Activated CD4-positive, alpha-beta T cell treated with anti-CD3 and anti-CD28 coated beads, Interleukin-2, Interleukin-6, amounts not matched to agents 100 ng/mL and 50 ng/mL, durations not matched to agents 16 hours and 8 hours (primary cell): ENCODE measurements at regions not wholly inside any gene's neighbourhood (a gene's known extent, or its start where the extent isn't known, plus 50 kb on each side); places are given as distances from the start of the nearest gene placed in this dataset.

Experiments
- DNase-seq: peaks from one replicate; pipeline ENCODE4 v3.0.0-alpha.2; 2020

DNA sequence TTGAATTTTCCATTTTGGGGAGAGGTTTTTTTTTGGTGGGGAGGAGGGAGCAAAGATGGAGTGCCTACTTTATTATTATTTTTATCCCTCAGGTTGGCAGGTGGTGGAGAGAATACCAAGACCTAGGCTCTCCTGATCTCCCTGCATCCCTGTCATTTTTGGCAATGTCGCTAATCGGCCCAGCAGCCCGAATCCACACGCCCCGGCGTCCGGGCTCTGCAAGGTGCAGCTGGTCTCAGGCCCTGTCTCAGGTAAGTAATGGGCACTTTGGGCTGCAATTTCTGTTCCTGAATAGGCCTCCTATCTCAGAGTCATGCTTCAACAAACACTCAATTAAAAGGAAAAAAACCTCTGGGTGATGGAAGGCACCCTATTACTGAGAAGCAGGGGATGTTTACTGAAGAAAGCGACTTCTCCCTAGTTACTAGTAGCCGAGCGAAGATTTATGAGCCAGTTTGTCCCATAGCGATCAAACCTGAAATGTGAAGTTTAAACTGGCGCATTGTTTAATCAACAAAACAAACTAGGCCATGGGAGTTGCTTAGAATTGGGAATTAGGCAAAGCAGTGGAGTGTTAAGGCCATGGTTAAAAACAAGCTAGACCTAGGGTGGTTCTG, 137.8 kb downstream of the RWDD3 start:
- no peak for DNase-seq

GRCh38 chr1:95375174-95375573, 141.2 kb downstream of the RWDD3 start:
- DNase-seq = no peak

GRCh38 chr1:95380909-95381308, 146.9 kb downstream of the RWDD3 start:
- DNase-seq = no peak

DNA sequence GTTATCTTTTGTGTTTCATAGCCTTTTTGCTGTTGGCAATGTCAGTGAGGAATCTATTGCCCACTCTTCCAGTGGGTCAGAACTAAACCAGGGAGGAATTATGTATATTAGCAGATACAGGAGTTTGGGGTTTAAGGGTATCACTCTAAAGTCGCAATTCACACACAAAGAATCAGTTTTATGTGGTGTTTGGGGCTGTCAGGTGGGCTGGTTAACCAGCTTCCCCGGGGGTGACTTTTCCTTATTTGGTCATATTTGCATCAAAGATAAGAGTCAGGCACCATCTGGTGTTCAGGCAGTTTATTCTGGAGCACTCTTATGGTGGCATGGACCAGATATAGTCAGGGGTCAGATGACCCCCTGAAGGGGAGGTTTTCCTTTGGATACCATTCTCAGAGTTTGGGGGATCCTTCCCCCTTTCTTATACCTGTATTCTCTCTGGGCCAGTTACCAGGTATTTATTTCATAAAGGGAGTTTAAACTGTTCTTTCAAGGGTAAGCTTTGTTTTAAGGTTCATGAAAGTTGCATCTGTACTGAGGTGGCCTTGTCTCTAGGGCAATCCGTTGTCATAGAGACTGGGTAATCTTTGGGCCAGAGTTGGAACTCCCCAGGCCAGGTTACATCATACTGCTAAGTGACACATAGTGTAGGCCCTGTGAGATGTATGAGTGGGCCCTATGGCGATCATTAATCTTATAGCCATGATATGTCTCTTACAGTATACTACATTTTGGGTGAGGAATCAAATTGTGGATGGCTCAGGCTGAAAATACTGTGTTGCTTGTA, 148.2 kb downstream of the RWDD3 start:
- DNase-seq = no peak

GRCh38 chr1:95383111-95383510, 149.1 kb downstream of the RWDD3 start:
- DNase-seq = no peak

GRCh38 chr1:95384567-95384966, 150.6 kb downstream of the RWDD3 start:
- peak; percentile 2 for DNase-seq

DNA sequence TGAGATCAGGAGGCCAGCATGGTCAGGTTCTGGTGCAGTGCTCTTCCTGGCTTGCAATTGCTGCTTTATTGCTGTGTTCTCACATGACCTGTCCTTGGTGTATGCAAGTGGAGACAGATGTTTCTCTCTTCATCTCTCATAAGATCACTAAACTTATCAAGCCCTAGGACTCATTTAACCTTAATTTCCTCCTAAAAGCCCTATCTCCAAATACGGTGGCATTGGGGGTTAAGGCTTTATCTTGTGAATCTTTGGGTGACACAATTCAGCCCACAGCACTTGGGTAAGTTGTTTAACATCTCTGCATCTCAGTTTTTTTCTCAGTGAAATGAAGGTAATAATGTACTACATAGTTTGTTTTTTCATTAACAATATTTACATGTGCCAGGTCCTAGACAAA, 152.4 kb downstream of the RWDD3 start:
- DNase-seq = no peak

- DNase-seq = no peak
These were observed 152.9 kb downstream of the RWDD3 start for GRCh38 chr1:95386915-95387314.

- no peak for DNase-seq
These were observed 154.0 kb downstream of the RWDD3 start for GRCh38 chr1:95388031-95388430.

DNA sequence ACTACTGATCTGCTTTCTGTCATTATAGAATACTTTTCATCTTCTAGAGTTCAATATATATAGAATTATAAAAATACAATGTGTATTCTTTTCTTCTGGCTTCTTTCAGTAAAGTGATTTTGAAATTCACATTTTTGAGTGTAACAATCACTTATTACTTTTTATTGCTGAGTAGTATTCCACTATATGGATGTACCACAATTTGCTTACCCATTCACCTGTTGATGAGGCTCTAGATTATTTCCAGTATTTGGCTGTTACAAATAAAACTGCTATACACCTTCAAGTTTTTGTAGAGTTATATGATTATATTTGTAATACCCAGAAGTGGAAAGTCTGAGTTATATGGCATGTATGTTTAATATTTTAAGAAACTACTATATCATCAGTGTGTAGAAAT, 159.4 kb downstream of the RWDD3 start:
- no peak for DNase-seq

DNA sequence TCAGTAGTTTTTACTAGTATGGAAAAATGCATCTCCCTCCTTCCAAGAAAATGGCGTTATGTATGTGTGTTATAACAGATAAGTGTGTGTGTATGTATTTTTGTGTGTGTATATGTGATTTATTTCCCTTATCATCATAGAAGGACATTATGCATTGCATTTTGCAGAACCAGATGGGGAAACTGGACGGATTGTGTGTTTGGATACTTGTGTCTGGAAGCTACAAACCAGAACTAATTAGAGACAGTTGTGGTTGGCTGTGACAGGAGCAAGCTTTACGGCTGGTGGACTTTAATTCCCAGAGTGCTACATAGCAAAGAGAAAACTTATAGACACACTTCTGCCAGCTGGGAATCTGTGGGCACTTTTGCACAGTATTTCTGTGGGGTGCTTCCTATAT, 162.5 kb downstream of the RWDD3 start:
- DNase-seq = no peak

GRCh38 chr1:95402780-95403179, 168.8 kb downstream of the RWDD3 start:
- DNase-seq = no peak

- no peak for DNase-seq
These were observed 172.3 kb downstream of the RWDD3 start for GRCh38 chr1:95406279-95406678.

- DNase-seq = no peak
These were observed 173.3 kb downstream of the RWDD3 start for GRCh38 chr1:95407131-95407885.

DNA sequence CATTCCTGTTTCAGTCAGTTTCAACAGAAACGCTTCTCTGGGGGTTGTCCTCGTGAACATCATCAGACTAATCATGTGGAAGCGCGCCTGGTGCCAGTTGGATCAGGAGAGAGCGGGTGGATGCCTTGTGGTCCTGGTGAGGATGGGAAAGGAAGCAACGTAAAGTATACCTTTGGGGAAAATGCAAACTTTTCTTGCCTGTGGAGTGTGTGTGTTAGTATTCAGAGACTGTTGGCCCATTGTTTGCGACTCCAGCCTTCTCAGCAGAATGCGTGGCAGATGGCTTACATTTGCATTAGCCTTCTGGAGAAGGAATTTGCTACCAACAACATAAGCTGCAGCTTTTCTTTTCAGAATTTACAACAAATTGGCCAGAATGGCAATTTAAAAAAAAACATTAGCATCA, 173.9 kb downstream of the RWDD3 start:
- no peak for DNase-seq

DNA sequence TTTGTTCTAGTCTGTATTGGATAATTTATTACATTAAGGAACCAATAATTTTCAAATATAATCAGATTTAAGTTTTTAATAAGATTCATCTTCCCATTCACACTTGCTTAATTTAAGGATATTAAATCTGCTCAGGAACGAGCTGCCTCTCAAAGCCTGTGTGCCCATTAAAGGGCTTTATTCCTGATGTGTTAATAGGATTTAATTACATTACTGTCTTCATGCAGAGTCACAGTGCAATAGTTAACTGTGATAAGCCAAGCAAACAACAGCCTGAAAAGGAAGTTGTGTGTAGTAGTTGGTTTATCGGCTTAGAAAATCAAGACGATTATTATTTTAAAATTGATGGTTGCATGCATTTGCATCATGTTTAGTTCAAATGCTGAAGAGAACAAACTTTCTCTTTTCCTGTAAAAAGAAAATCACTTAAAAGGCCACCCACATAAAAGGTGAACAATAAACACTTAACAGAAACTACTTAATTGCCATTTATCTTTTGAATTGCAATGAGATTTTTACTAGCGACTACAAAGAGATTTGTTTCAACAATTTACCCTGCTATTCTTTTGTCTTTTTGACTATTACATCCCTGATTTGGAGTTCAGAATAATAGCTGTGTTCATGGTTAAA, 174.6 kb downstream of the RWDD3 start:
- DNase-seq = no peak

DNA sequence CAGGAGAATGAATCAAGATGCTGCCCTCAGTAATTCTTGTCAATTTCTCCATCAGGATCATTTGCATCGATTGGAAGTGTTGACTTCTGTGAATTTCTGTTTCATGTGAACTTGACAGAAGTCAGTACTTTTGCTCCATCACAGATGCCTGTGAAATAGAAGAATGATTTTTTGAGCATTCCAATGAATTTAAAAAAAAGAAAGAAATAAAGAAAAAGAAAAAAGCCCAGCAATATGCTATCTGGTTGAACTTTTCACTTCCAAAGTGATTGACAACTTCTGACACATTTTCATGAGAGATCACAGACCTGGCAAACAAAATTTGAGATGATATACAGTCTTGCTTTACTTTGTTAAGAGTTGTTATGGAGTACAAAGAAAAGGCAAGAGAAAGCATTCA, 175.3 kb downstream of the RWDD3 start:
- no peak for DNase-seq

DNA sequence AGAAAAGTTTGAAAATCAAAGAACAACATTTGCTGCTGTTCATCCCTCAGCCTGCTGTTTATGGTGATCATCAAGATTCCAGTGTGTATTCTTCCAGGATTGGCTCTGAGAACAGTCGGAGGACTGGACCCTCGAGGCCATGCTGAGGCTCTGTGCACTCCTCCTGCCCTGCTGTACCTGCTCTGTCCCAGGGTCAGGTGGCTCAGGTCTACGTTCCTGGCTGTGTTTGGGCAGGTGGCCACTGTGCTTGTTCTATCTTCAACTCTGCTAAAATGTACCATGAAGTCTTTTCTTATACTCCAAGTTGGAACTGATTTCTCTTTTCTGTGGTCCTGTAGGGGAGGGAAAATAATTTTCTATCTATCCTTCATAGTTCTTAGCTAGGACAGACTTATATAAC, 175.9 kb downstream of the RWDD3 start:
- DNase-seq = no peak

DNA sequence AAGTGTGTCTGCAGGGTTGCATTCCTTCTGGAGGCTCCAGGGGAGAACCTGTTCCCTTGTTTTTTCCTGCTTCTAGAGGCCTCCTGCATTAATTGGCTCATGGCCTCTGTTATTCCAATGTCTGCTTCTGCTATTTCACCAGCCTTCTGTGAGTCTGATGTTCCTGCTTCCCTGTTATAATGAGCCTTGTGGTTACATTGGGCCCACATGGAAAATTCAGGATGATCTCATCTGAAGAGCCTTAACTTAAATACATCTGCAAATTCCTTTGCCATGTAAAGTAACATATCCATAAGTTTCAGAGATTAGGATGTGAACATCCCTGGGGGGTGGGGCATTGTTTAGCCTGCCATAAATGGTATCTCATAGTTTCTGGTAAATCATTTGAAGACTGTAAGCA, 181.1 kb downstream of the RWDD3 start:
- DNase-seq = no peak

- no peak for DNase-seq
These were observed 192.8 kb downstream of the RWDD3 start for GRCh38 chr1:95426772-95427171.

DNA sequence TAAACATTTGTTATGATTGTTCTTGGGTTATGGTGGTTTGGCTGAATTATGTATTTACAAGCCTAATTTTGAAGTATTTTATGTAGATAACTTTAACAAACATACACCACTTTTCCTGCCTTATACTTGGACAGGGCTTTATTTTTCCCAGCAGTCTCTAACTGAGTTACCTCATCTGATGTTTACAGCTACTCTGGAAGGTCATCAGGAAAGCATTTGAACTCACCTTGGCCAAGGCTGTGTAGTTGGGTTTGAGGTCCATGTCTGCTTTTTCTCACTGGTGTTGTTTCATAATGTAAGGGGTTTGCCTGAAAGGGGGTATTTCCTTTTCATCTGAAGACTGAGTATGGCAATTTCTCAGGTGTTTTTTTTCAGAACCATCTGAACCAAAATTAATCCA, 193.5 kb downstream of the RWDD3 start:
- no peak for DNase-seq

GRCh38 chr1:95431235-95431634, 197.2 kb downstream of the RWDD3 start:
- DNase-seq = no peak

- no peak for DNase-seq
These were observed 201.6 kb downstream of the RWDD3 start for GRCh38 chr1:95435611-95436010.

DNA sequence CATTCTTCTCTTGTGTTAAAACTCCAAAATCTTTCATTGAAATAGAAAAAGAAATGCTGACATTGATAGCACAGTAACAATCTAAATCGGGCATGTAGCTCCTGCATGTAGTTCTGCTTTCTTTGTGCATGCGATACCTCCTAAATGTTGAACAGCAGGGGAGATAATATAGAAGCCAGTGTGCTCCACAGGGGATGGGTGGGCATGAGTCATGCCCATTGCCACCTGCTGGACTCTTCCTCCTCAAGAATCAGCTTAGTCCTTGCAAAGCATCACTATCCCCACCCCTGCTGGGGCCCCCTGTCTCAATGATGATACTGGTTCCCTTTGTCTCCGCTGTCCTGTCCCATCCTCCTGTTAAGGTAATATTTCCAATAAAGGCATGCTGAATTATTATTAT, 203.0 kb downstream of the RWDD3 start:
- no peak for DNase-seq
